GM12875 (cell line): ENCODE measurements at regions not wholly inside any gene's neighbourhood (a gene's known extent, or its start where the extent isn't known, plus 50 kb on each side); places are given as distances from the start of the nearest gene placed in this dataset.
"Not testable (repeated sequence)": the region's sequence is repeated elsewhere in the genome, so short reads cannot be mapped to it uniquely, and the experiment has no call there.

Experiments
- H3K4me3 ChIP-seq: one replicate; pipeline ENCODE4 v1.5.1; 2011; ENCODE audit warnings: low read depth, low read length, control low read depth
- TF ChIP-seq, protein P1 (sequence below): IDR thresholded peaks from 2 replicates; pipeline ENCODE4 v1.5.1; 2011; ENCODE audit warnings: low read depth, mild to moderate bottlenecking, control low read depth, inconsistent platforms, low read length, moderate library complexity, borderline replicate concordance; ENCODE audit not compliant: insufficient read depth

- TF ChIP-seq, protein P1, sequence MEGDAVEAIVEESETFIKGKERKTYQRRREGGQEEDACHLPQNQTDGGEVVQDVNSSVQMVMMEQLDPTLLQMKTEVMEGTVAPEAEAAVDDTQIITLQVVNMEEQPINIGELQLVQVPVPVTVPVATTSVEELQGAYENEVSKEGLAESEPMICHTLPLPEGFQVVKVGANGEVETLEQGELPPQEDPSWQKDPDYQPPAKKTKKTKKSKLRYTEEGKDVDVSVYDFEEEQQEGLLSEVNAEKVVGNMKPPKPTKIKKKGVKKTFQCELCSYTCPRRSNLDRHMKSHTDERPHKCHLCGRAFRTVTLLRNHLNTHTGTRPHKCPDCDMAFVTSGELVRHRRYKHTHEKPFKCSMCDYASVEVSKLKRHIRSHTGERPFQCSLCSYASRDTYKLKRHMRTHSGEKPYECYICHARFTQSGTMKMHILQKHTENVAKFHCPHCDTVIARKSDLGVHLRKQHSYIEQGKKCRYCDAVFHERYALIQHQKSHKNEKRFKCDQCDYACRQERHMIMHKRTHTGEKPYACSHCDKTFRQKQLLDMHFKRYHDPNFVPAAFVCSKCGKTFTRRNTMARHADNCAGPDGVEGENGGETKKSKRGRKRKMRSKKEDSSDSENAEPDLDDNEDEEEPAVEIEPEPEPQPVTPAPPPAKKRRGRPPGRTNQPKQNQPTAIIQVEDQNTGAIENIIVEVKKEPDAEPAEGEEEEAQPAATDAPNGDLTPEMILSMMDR, result no peak
Observed at GRCh38 chr5:28961816-28962215, 1923.4 kb upstream of the CDH9 start.

DNA sequence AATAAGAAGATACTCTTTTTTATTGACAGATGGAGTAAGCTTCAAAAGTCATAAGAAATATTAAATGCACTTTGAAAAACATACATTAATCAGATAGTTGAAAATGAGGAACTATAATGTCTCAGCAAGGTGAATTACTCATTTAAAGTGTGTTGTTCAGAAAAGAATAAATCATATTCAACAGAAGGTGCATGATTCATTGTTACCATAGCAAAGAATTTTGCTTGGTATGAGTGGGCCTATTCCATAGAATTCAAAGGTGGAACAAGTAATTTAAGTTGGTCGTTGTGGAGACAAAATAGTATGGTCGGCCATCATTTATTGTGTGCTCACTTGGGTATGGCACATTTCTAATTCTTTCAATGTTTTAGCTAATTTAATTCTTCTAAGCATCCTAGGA, 1920.2 kb upstream of the CDH9 start:
- TF ChIP-seq, protein P1, result no peak
- H3K4me3 ChIP-seq, result no peak overlapping the region

More at GRCh38 chr5:28961816-28962215, 1923.4 kb upstream of the CDH9 start:
- no peak overlapping the region for H3K4me3 ChIP-seq

GRCh38 chr5:28957450-28957849, 1919.1 kb upstream of the CDH9 start:
- no peak overlapping the region for H3K4me3 ChIP-seq
- TF ChIP-seq, protein P1, result no peak

DNA sequence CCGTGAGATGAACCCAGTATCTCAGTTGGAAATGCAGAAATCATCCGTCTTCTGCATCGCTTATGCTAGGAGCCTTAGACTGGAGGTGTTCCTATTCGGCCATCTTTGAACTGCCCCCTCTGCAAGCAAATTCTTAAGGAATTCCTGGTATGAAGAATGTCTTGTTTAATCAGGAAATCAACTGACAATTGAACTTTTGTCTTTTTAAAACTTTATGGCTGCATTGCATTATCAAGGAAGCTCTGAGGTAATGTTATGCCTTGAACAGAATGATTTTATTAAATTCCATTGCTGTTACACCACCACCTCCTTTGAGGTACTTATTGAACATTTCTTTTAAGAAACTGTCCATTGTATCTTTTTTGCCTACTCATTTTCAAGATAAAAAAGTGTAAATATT, 1915.7 kb upstream of the CDH9 start:
- TF ChIP-seq, protein P1, result no peak
- no peak overlapping the region for H3K4me3 ChIP-seq

GRCh38 chr5:28947865-28948264, 1909.5 kb upstream of the CDH9 start:
- TF ChIP-seq, protein P1, result no peak
- H3K4me3 ChIP-seq, result no peak overlapping the region

DNA sequence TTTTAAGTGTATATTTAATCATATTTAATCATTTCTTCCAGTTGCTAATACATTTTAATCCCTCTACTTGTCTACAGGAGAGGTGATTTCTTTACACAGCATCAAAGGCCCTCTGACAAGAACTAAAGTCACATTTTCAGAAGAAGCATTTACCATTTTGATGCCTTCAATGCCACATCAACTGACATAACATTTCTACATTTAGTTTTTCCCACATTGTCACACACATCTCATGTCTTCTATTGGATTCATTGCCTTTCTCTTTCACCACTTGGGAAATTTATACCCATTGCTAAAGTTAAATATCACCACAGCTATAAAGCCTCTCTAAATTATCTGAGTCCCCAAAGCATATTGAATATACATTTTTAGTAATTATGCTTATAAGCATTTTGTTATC, 1907.5 kb upstream of the CDH9 start:
- H3K4me3 ChIP-seq, result no peak overlapping the region
- TF ChIP-seq, protein P1, result no peak

DNA sequence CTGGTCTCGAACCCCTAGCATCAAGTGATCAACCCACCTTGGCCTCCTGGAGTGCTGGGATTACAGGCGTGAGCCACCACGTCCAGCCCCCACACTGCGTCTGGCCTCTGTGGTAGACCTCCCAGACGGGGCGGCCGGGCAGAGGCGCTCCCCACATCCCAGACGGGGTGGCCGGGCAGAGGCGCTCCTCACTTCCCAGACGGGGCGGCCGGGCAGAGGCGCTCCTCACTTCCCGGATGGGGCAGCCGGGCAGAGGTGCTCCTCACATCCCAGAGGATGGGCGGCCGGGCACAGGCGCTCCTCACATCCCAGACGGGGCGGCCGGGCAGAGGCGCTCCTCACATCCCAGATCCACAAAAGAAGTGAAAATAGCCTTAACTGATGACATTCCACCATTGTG, 1891.0 kb upstream of the CDH9 start:
- H3K4me3 ChIP-seq, result not testable (repeated sequence)

GRCh38 chr5:28928327-28928790, 1890.0 kb upstream of the CDH9 start:
- not testable (repeated sequence) for H3K4me3 ChIP-seq
